Mesenchymal stem cell (in vitro differentiated cells and primary cell): ENCODE measurements at regions not wholly inside any gene's neighbourhood (a gene's known extent, or its start where the extent isn't known, plus 50 kb on each side); places are given as distances from the start of the nearest gene placed in this dataset.

Source experiments
- DNase-seq: peaks from one replicate; pipeline ENCODE4 v3.0.0-alpha.2; 2013
- H2AFZ ChIP-seq: one replicate; pipeline ENCODE4 v1.6.1; 2013; ENCODE audit warnings: low read depth, mild to moderate bottlenecking, control low read depth, inconsistent platforms, low read length, moderate library complexity
- H2AK5ac ChIP-seq: 2 replicates; pipeline ENCODE4 v1.6.1; 2013; ENCODE audit warnings: low read length, moderate library complexity, mild to moderate bottlenecking, inconsistent platforms; ENCODE audit not compliant: severe bottlenecking
- H2BK120ac ChIP-seq: one replicate; pipeline ENCODE4 v1.6.1; 2013; ENCODE audit warnings: low read depth, mild to moderate bottlenecking, inconsistent platforms, low read length, moderate library complexity
- H2BK12ac ChIP-seq, 2 experiments: one replicate each; pipeline ENCODE4 v1.6.1; 2013; ENCODE audit warnings: inconsistent platforms in 2 of 2, low read length in 2 of 2, mild to moderate bottlenecking in 2 of 2, moderate library complexity in 2 of 2, control low read depth in 1 of 2
- H2BK15ac ChIP-seq: one replicate; pipeline ENCODE4 v1.6.1; 2013; ENCODE audit warnings: mild to moderate bottlenecking, low read depth, inconsistent platforms; ENCODE audit not compliant: poor library complexity, severe bottlenecking
- H2BK5ac ChIP-seq: 2 replicates; pipeline ENCODE4 v1.6.1; 2013; ENCODE audit warnings: low read depth, mild to moderate bottlenecking, low read length, control low read depth, inconsistent platforms; ENCODE audit not compliant: poor library complexity, severe bottlenecking
- H3K14ac ChIP-seq, 2 experiments: one replicate each; pipeline ENCODE4 v1.6.1; 2013; ENCODE audit warnings: inconsistent platforms in 2 of 2, low read length in 2 of 2, control low read depth in 1 of 2, mild to moderate bottlenecking in 1 of 2, moderate library complexity in 1 of 2
- H3K18ac ChIP-seq, 2 experiments: one replicate each; pipeline ENCODE4 v1.6.1; 2013; ENCODE audit warnings: inconsistent platforms in 2 of 2, low read length in 2 of 2, control low read depth in 1 of 2, low read depth in 1 of 2, mild to moderate bottlenecking in 1 of 2
- H3K23ac ChIP-seq, 2 experiments: one replicate each; pipeline ENCODE4 v1.6.1; 2013; ENCODE audit warnings: inconsistent platforms in 2 of 2, low read length in 2 of 2, mild to moderate bottlenecking in 2 of 2, moderate library complexity in 2 of 2, control low read depth in 1 of 2
- H3K27ac ChIP-seq: 2 replicates; pipeline ENCODE4 v1.5.1; 2013; ENCODE audit warnings: mild to moderate bottlenecking, moderate library complexity, low read length, control low read depth, inconsistent platforms; ENCODE audit not compliant: poor library complexity, severe bottlenecking
- H3K27me3 ChIP-seq, 2 experiments: 2 replicates each; pipeline versions ENCODE4 v1.6.1 to v1.7.0; 2013; ENCODE audit warnings: low read length in 2 of 2, mild to moderate bottlenecking in 2 of 2, moderate library complexity in 2 of 2, control low read depth in 1 of 2, inconsistent platforms in 1 of 2; ENCODE audit not compliant: control insufficient read depth in 1 of 2, insufficient read depth in 1 of 2
- H3K36me3 ChIP-seq, 2 experiments: 2 replicates each; pipeline versions ENCODE4 v1.6.1 to v1.7.0; 2013; ENCODE audit warnings: low read length in 2 of 2, control low read depth in 1 of 2, inconsistent platforms in 1 of 2, low read depth in 1 of 2, mild to moderate bottlenecking in 1 of 2; ENCODE audit not compliant: insufficient read depth in 2 of 2, control insufficient read depth in 1 of 2
- H3K4ac ChIP-seq, 2 experiments: one replicate each; pipeline ENCODE4 v1.6.1; 2013; ENCODE audit warnings: inconsistent platforms in 2 of 2, low read length in 2 of 2, mild to moderate bottlenecking in 2 of 2, moderate library complexity in 2 of 2, control low read depth in 1 of 2, low read depth in 1 of 2
- H3K4me1 ChIP-seq: 2 replicates; pipeline ENCODE4 v1.6.1; 2013; ENCODE audit warnings: low read depth, low read length, control low read depth; ENCODE audit not compliant: control insufficient read depth, insufficient read depth
- H3K4me2 ChIP-seq: 2 replicates; pipeline ENCODE4 v1.6.1; 2013; ENCODE audit warnings: low read length, mild to moderate bottlenecking, inconsistent platforms; ENCODE audit not compliant: poor library complexity, severe bottlenecking
- H3K4me3 ChIP-seq, 2 experiments: 2 replicates each; pipeline versions ENCODE4 v1.5.1 to v1.7.0; 2013; ENCODE audit warnings: low read length in 2 of 2, mild to moderate bottlenecking in 2 of 2, control low read depth in 1 of 2, low read depth in 1 of 2; ENCODE audit not compliant: insufficient read depth in 1 of 2
- H3K79me1 ChIP-seq: replicated peaks from 2 replicates; pipeline ENCODE4 v1.6.1; 2013; ENCODE audit warnings: mild to moderate bottlenecking, control low read depth, low read length, inconsistent platforms; ENCODE audit not compliant: poor library complexity, severe bottlenecking
- H3K9ac ChIP-seq: 2 replicates; pipeline ENCODE4 v1.7.0; 2013; ENCODE audit warnings: mild to moderate bottlenecking, low read length, moderate library complexity
- H3K9me3 ChIP-seq: 2 replicates; pipeline ENCODE4 v1.7.0; 2013; ENCODE audit warnings: mild to moderate bottlenecking, low read length; ENCODE audit not compliant: control insufficient read depth
- H4K8ac ChIP-seq: one replicate; pipeline ENCODE4 v1.6.1; 2013; ENCODE audit warnings: inconsistent platforms, mild to moderate bottlenecking, low read length, moderate library complexity
- H4K91ac ChIP-seq: one replicate; pipeline ENCODE4 v1.6.1; 2013; ENCODE audit warnings: mild to moderate bottlenecking, low read length, inconsistent platforms
- WGBS: methylation state at CpG from one replicate; pipeline ENCODE4 v1.1.7; 2013; ENCODE audit warnings: mixed read lengths; 5-methylcytosine and 5-hydroxymethylcytosine counted together

DNA sequence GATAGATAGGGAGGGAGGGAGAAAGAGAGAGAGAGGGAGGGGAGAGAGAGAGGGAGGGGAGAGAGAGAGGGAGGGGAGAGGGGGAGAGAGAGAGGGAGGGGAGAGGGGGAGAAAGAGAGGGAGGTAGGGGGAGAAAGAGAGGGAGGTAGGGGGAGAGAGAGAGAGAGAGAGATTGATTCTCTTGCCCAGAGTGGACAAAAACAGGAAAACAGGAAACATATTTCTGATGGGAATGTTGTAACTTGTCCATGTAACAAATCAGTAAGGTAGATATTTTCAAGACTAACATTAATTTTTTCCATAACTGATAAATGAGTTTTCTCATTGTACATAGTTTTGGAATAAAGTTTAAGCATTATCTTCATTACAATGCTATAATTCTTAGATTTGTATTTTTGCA, 811.7 kb upstream of the GRAMD2B start:
- Histone ChIP-seq H2BK12ac (no peak overlapping the region), H3K36me3 (no peaks in the 10 kb centered on the region), H4K8ac (no peak overlapping the region), H3K23ac (no peak overlapping the region), H3K4ac (no peak overlapping the region), H3K14ac (no peak overlapping the region), H3K9ac (no peak overlapping the region), H3K9me3 (no peaks in the 10 kb centered on the region), H3K4me1 (no peaks in the 10 kb centered on the region), H2BK5ac (no peak overlapping the region), H3K4me2 (no peak overlapping the region), H3K27me3 (no peaks in the 10 kb centered on the region), H3K18ac (no peak overlapping the region), H3K4me3 (no peak overlapping the region), H2AFZ (no peak overlapping the region), H3K27ac (no peak overlapping the region), H2AK5ac (no peak overlapping the region), H4K91ac (no peak overlapping the region), H2BK120ac (no peak overlapping the region), H3K79me1 (no peaks in the 10 kb centered on the region), H2BK15ac (no peak overlapping the region)
- DNase-seq = no peak

DNA sequence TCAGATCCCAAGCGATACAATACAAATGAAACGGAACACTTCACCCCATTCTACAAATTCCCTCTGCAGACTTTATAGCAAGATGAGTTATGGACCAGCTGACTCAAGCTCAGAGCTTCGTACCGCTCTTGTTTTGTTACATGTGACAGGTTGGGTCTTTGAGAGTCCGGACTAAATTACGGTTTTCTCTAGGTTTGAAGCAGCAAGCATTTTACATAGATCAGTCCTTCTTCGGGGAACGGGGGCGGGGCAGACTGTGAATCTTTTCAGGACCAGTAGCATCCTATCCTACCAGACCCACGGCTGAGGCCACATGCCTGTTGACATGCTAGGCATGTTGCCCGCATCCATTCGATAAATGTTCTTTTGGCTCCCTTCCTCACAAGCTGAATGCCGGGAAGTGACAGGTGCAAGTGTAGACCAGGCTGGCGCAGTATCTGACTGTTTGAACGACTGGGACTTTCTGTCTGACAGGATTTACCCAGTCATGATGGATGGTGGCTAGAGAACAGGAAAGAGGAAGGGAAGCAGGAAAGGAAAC, 811.0 kb upstream of the GRAMD2B start:
- no peak overlapping the region for H3K23ac ChIP-seq
- no peak overlapping the region for H4K91ac ChIP-seq
- H3K27ac ChIP-seq = no peak overlapping the region
- no peak overlapping the region for H2BK15ac ChIP-seq
- H2BK120ac ChIP-seq = no peak overlapping the region
- H3K14ac ChIP-seq = no peak overlapping the region
- DNase-seq = no peak
- H3K4me3 ChIP-seq = no peak overlapping the region
- H3K36me3 ChIP-seq = no peaks in the 10 kb centered on the region
- no peak overlapping the region for H3K4ac ChIP-seq
- H3K4me2 ChIP-seq = no peak overlapping the region
- no peak overlapping the region for H3K18ac ChIP-seq
- no peak overlapping the region for H2BK5ac ChIP-seq
- no peak overlapping the region for H4K8ac ChIP-seq
- no peak overlapping the region for H2BK12ac ChIP-seq
- no peak overlapping the region for H3K9ac ChIP-seq
- WGBS = 84% methylated on average over 15 of the region's 15 CpGs
- no peak overlapping the region for H2AK5ac ChIP-seq
- H3K79me1 ChIP-seq = no peaks in the 10 kb centered on the region
- no peaks in the 10 kb centered on the region for H3K4me1 ChIP-seq
- no peaks in the 10 kb centered on the region for H3K9me3 ChIP-seq
- no peak overlapping the region for H2AFZ ChIP-seq
- no peaks in the 10 kb centered on the region for H3K27me3 ChIP-seq

DNA sequence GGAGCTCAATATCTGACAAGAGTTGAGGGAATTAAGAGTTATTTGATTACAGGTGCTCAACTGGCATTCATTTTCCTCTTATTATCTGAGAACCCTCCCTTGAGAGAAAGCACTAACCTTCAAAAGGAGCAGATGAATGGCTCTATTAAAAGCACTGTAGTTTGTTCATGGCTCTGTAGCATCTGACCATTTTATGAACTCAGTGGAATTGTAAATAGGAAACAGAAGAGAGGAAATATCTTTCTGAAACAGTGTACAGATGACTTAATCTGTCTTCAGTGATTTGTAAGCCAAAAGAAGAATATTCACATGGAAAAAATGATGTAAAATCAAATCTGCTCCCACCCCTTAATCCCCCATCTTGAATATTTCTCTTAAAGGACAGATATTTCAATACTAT, 810.4 kb upstream of the GRAMD2B start:
- Histone ChIP-seq H3K27me3 (no peaks in the 10 kb centered on the region), H2BK5ac (no peak overlapping the region), H3K4me2 (no peak overlapping the region), H3K14ac (no peak overlapping the region), H3K36me3 (no peaks in the 10 kb centered on the region), H3K4me1 (no peaks in the 10 kb centered on the region), H3K18ac (no peak overlapping the region), H3K4me3 (no peak overlapping the region), H3K9ac (no peak overlapping the region), H3K9me3 (no peaks in the 10 kb centered on the region), H4K91ac (no peak overlapping the region), H3K27ac (no peak overlapping the region), H2AFZ (no peak overlapping the region), H2BK120ac (no peak overlapping the region), H2BK12ac (no peak overlapping the region), H3K23ac (no peak overlapping the region), H3K79me1 (no peaks in the 10 kb centered on the region), H2BK15ac (no peak overlapping the region), H2AK5ac (no peak overlapping the region), H3K4ac (no peak overlapping the region), H4K8ac (no peak overlapping the region)
- no peak for DNase-seq

DNA sequence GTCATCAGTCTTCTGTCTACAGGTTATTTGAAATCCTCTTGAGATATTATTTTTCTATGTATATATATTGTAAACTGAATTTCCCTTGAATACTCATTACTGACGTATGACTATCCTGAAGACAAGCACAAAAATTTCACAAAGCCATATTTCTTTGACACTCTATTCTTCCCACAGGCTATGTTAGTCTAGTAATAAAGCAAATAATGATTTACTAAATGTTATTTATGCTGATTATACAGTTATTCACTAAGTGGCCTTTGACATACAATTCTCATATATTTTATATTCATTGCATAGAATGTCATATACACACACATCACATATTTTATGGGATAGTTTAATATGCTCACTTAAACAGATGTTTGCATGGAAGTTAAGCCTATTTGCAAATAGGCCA, 793.0 kb upstream of the GRAMD2B start:
- no peak overlapping the region for H3K4me2 ChIP-seq
- H2AK5ac ChIP-seq = no peak overlapping the region
- H3K4ac ChIP-seq = no peak overlapping the region
- no peak overlapping the region for H3K18ac ChIP-seq
- H2AFZ ChIP-seq = no peak overlapping the region
- WGBS = no CpG with 5 or more reads among the region's 1 CpG
- H3K36me3 ChIP-seq = no peaks in the 10 kb centered on the region
- H3K4me1 ChIP-seq = no peaks in the 10 kb centered on the region
- no peak overlapping the region for H4K91ac ChIP-seq
- no peaks in the 10 kb centered on the region for H3K79me1 ChIP-seq
- H4K8ac ChIP-seq = no peak overlapping the region
- no peak overlapping the region for H2BK5ac ChIP-seq
- no peaks in the 10 kb centered on the region for H3K9me3 ChIP-seq
- no peak overlapping the region for H3K14ac ChIP-seq
- H3K9ac ChIP-seq = no peak overlapping the region
- no peak overlapping the region for H3K23ac ChIP-seq
- H3K4me3 ChIP-seq = no peak overlapping the region
- H2BK15ac ChIP-seq = no peak overlapping the region
- no peak overlapping the region for H2BK12ac ChIP-seq
- no peak overlapping the region for H3K27ac ChIP-seq
- no peak overlapping the region for H2BK120ac ChIP-seq
- no peak for DNase-seq
- H3K27me3 ChIP-seq = no peaks in the 10 kb centered on the region
